ENCODE measurements at regions not wholly inside any gene's neighbourhood (a gene's known extent, or its start where the extent isn't known, plus 50 kb on each side); places are given as distances from the start of the nearest gene placed in this dataset.

DNA sequence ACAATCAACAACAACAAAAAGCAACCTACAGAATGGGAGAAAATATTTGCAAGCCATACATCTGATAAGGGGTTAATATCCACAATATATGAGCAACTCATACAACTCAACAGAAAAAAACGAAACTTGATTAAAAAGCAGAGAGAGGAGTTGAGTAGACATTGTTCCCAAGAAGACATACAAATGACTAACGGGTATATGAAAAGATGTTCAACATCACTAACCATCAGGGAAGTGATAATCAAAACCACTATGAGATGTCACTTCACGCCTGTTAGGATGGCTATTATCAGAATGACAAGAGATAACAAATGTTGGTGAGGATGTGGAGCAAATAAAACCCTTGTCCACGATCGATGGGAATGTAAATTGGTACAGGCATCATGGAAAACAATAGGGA is 145.9 kb downstream of the NRN1 start:
- TF ChIP-seq CTCF (IDR thresholded peaks at IDR 0.05 in 4 of 5, conservative IDR thresholded peaks at IDR 0.05 in 1 of 5) (no peak), POLR2A (IDR thresholded peaks at IDR 0.05) (no peak)
